ENCODE measurements at regions not wholly inside any gene's neighbourhood (a gene's known extent, or its start where the extent isn't known, plus 50 kb on each side); places are given as distances from the start of the nearest gene placed in this dataset.

- in situ Hi-C loops (cut with MboI; ENCODE audit: low sequenced_read_pairs, unreplicated experiment) = no loop called here
- DNase-seq (ENCODE audit: low spot score) = no peak
- TF ChIP-seq CTCF (IDR thresholded peaks at IDR 0.05; ENCODE audit: borderline replicate concordance, control extremely low read depth, extremely low read depth, insufficient read depth, missing control alignments) = no peak
Measured at GRCh38 chr21:28256420-28256831, 736.3 kb downstream of the LTN1 start.

GRCh38 chr21:28253961-28254360 lies 738.7 kb downstream of the LTN1 start:
- no peak for TF ChIP-seq CTCF (IDR thresholded peaks at IDR 0.05; ENCODE audit: borderline replicate concordance, control extremely low read depth, extremely low read depth, insufficient read depth, missing control alignments)
- no peak for DNase-seq (ENCODE audit: low spot score)
- in situ Hi-C loops (cut with MboI; ENCODE audit: low sequenced_read_pairs, unreplicated experiment) = no loop called here

- in situ Hi-C loops (cut with MboI; ENCODE audit: low sequenced_read_pairs, unreplicated experiment) = no loop called here
- no peak for DNase-seq (ENCODE audit: low spot score)
- TF ChIP-seq CTCF (IDR thresholded peaks at IDR 0.05; ENCODE audit: borderline replicate concordance, control extremely low read depth, extremely low read depth, insufficient read depth, missing control alignments) = no peak
Measured at GRCh38 chr21:28253338-28253737, 739.3 kb downstream of the LTN1 start.

GRCh38 chr21:28252928-28253327 lies 739.7 kb downstream of the LTN1 start:
- TF ChIP-seq CTCF (IDR thresholded peaks at IDR 0.05; ENCODE audit: borderline replicate concordance, control extremely low read depth, extremely low read depth, insufficient read depth, missing control alignments) = no peak
- no peak for DNase-seq (ENCODE audit: low spot score)
- in situ Hi-C loops (cut with MboI; ENCODE audit: low sequenced_read_pairs, unreplicated experiment) = no loop called here

GRCh38 chr21:28250946-28251345 lies 741.7 kb downstream of the LTN1 start:
- DNase-seq (ENCODE audit: low spot score) = no peak
- TF ChIP-seq CTCF (IDR thresholded peaks at IDR 0.05; ENCODE audit: borderline replicate concordance, control extremely low read depth, extremely low read depth, insufficient read depth, missing control alignments) = no peak
- in situ Hi-C loops (cut with MboI; ENCODE audit: low sequenced_read_pairs, unreplicated experiment) = no loop called here

- TF ChIP-seq CTCF (IDR thresholded peaks at IDR 0.05; ENCODE audit: borderline replicate concordance, control extremely low read depth, extremely low read depth, insufficient read depth, missing control alignments) = no peak
- no peak for DNase-seq (ENCODE audit: low spot score)
- in situ Hi-C loops (cut with MboI; ENCODE audit: low sequenced_read_pairs, unreplicated experiment) = no loop called here
Measured at GRCh38 chr21:28247454-28248020, 745.1 kb downstream of the LTN1 start.
